H1 (cell line): ENCODE measurements at regions not wholly inside any gene's neighbourhood (a gene's known extent, or its start where the extent isn't known, plus 50 kb on each side); places are given as distances from the start of the nearest gene placed in this dataset.

Experiments used
- ASH2L ChIP-seq: fragments of 200-600, 300-600 bp; sonication (generic); IDR thresholded peaks from one replicate; pipeline ENCODE4 v1.7.1; 2017; ENCODE audit warnings: low read length
- CEBPB ChIP-seq: IDR thresholded peaks from 2 replicates; pipeline ENCODE4 v1.6.1; 2012; ENCODE audit warnings: low read depth, low read length
- CTCF ChIP-seq, 3 experiments: IDR thresholded peaks; 1 replicate in 2 of 3; 2 replicates in 1 of 3; pipeline versions ENCODE4 v1.5.1 to v1.6.1; 2011; ENCODE audit warnings: low read length in 3 of 3, mild to moderate bottlenecking in 3 of 3, inconsistent platforms in 2 of 3, low read depth in 1 of 3, moderate library complexity in 1 of 3; ENCODE audit not compliant: insufficient read depth in 1 of 3; ENCODE audit errors: control extremely low read depth in 1 of 3
- E2F6 ChIP-seq: IDR thresholded peaks from 2 replicates; pipeline ENCODE4 v1.6.1; 2012; ENCODE audit warnings: inconsistent platforms
- EGR1 ChIP-seq: IDR thresholded peaks from 2 replicates; pipeline ENCODE4 v1.6.1; 2011; ENCODE audit warnings: low read depth, low read length, borderline replicate concordance
- EP300 ChIP-seq, 2 experiments: IDR thresholded peaks; 1 replicate in 1 of 2; 2 replicates in 1 of 2; pipeline ENCODE4 v1.6.1; 2011 to 2012; ENCODE audit warnings: low read depth in 2 of 2, low read length in 2 of 2, mild to moderate bottlenecking in 2 of 2, borderline replicate concordance in 1 of 2, inconsistent platforms in 1 of 2, moderate library complexity in 1 of 2
- KDM1A ChIP-seq: fragments of 200-600, 300-600 bp; sonication (generic); IDR thresholded peaks from 2 replicates; pipeline ENCODE4 v1.7.1; 2016; ENCODE audit warnings: mild to moderate bottlenecking, low read length, borderline replicate concordance
- POLR2A ChIP-seq, 2 experiments: IDR thresholded peaks; 1 replicate in 1 of 2; 2 replicates in 1 of 2; pipeline ENCODE4 v1.6.1; 2011; ENCODE audit warnings: low read depth in 2 of 2, low read length in 2 of 2, mild to moderate bottlenecking in 2 of 2; ENCODE audit errors: control extremely low read depth in 1 of 2
- RXRA ChIP-seq: IDR thresholded peaks from 2 replicates; pipeline ENCODE4 v1.6.1; 2011; ENCODE audit warnings: low read depth, mild to moderate bottlenecking, low read length, moderate library complexity; ENCODE audit not compliant: insufficient read depth
- SP2 ChIP-seq: IDR thresholded peaks from 2 replicates; pipeline ENCODE4 v1.6.1; 2012; ENCODE audit warnings: mild to moderate bottlenecking, low read length, inconsistent platforms
- YY1 ChIP-seq: IDR thresholded peaks from 2 replicates; pipeline ENCODE4 v1.6.1; 2011; ENCODE audit warnings: low read depth, mild to moderate bottlenecking, low read length
- TF ChIP-seq, protein P1 (sequence below): fragments of 300-600 bp; sonication (generic); IDR thresholded peaks from 2 replicates; pipeline ENCODE4 v1.7.1; 2012; ENCODE audit warnings: low read length, moderate library complexity, mild to moderate bottlenecking, inconsistent platforms; ENCODE audit not compliant: insufficient replicate concordance

- TF ChIP-seq CTCF (IDR thresholded peaks at IDR 0.05; ENCODE audit: control extremely low read depth in 1 of 3, insufficient read depth in 1 of 3, low read depth in 1 of 3, low read length in 3 of 3) (no peak), ASH2L (no peak), KDM1A (no peak), EP300 (IDR thresholded peaks at IDR 0.05; ENCODE audit: borderline replicate concordance in 1 of 2, low read depth in 2 of 2, low read length in 2 of 2) (no peak), CEBPB (no peak), E2F6 (no peak), POLR2A (IDR thresholded peaks at IDR 0.05; ENCODE audit: control extremely low read depth in 1 of 2, low read depth in 2 of 2, low read length in 2 of 2) (no peak), EGR1 (no peak), SP2 (no peak), YY1 (no peak), RXRA (no peak)
- TF ChIP-seq, protein P1, sequence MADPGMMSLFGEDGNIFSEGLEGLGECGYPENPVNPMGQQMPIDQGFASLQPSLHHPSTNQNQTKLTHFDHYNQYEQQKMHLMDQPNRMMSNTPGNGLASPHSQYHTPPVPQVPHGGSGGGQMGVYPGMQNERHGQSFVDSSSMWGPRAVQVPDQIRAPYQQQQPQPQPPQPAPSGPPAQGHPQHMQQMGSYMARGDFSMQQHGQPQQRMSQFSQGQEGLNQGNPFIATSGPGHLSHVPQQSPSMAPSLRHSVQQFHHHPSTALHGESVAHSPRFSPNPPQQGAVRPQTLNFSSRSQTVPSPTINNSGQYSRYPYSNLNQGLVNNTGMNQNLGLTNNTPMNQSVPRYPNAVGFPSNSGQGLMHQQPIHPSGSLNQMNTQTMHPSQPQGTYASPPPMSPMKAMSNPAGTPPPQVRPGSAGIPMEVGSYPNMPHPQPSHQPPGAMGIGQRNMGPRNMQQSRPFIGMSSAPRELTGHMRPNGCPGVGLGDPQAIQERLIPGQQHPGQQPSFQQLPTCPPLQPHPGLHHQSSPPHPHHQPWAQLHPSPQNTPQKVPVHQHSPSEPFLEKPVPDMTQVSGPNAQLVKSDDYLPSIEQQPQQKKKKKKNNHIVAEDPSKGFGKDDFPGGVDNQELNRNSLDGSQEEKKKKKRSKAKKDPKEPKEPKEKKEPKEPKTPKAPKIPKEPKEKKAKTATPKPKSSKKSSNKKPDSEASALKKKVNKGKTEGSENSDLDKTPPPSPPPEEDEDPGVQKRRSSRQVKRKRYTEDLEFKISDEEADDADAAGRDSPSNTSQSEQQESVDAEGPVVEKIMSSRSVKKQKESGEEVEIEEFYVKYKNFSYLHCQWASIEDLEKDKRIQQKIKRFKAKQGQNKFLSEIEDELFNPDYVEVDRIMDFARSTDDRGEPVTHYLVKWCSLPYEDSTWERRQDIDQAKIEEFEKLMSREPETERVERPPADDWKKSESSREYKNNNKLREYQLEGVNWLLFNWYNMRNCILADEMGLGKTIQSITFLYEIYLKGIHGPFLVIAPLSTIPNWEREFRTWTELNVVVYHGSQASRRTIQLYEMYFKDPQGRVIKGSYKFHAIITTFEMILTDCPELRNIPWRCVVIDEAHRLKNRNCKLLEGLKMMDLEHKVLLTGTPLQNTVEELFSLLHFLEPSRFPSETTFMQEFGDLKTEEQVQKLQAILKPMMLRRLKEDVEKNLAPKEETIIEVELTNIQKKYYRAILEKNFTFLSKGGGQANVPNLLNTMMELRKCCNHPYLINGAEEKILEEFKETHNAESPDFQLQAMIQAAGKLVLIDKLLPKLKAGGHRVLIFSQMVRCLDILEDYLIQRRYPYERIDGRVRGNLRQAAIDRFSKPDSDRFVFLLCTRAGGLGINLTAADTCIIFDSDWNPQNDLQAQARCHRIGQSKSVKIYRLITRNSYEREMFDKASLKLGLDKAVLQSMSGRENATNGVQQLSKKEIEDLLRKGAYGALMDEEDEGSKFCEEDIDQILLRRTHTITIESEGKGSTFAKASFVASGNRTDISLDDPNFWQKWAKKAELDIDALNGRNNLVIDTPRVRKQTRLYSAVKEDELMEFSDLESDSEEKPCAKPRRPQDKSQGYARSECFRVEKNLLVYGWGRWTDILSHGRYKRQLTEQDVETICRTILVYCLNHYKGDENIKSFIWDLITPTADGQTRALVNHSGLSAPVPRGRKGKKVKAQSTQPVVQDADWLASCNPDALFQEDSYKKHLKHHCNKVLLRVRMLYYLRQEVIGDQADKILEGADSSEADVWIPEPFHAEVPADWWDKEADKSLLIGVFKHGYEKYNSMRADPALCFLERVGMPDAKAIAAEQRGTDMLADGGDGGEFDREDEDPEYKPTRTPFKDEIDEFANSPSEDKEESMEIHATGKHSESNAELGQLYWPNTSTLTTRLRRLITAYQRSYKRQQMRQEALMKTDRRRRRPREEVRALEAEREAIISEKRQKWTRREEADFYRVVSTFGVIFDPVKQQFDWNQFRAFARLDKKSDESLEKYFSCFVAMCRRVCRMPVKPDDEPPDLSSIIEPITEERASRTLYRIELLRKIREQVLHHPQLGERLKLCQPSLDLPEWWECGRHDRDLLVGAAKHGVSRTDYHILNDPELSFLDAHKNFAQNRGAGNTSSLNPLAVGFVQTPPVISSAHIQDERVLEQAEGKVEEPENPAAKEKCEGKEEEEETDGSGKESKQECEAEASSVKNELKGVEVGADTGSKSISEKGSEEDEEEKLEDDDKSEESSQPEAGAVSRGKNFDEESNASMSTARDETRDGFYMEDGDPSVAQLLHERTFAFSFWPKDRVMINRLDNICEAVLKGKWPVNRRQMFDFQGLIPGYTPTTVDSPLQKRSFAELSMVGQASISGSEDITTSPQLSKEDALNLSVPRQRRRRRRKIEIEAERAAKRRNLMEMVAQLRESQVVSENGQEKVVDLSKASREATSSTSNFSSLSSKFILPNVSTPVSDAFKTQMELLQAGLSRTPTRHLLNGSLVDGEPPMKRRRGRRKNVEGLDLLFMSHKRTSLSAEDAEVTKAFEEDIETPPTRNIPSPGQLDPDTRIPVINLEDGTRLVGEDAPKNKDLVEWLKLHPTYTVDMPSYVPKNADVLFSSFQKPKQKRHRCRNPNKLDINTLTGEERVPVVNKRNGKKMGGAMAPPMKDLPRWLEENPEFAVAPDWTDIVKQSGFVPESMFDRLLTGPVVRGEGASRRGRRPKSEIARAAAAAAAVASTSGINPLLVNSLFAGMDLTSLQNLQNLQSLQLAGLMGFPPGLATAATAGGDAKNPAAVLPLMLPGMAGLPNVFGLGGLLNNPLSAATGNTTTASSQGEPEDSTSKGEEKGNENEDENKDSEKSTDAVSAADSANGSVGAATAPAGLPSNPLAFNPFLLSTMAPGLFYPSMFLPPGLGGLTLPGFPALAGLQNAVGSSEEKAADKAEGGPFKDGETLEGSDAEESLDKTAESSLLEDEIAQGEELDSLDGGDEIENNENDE, result no peak
Measured at GRCh38 chr11:97451441-97451840, 1061.6 kb downstream of the JRKL start.
